ENCODE measurements at regions not wholly inside any gene's neighbourhood (a gene's known extent, or its start where the extent isn't known, plus 50 kb on each side); places are given as distances from the start of the nearest gene placed in this dataset.

- TF ChIP-seq REST (IDR thresholded peaks at IDR 0.05; ENCODE audit: low read depth), result no peak
- no peak for TF ChIP-seq CREB1 (IDR thresholded peaks at IDR 0.05; ENCODE audit: low read depth)
- no peak for TF ChIP-seq NFIC (IDR thresholded peaks at IDR 0.05)
- TF ChIP-seq MAX (IDR thresholded peaks at IDR 0.05), result no peak
- no peak for TF ChIP-seq FOXM1 (IDR thresholded peaks at IDR 0.05; ENCODE audit: borderline replicate concordance, low read depth)
- no peak for TF ChIP-seq CEBPB (IDR thresholded peaks at IDR 0.05)
- no peak for TF ChIP-seq RAD21 (IDR thresholded peaks at IDR 0.05; ENCODE audit: low read depth)
Measured at GRCh38 chr3:99479768-99480167, 158.6 kb upstream of the COL8A1 start.

- TF ChIP-seq EP300 (IDR thresholded peaks at IDR 0.05; ENCODE audit: borderline replicate concordance) (no peak), FOXM1 (IDR thresholded peaks at IDR 0.05; ENCODE audit: borderline replicate concordance, low read depth) (no peak), TAF1 (IDR thresholded peaks at IDR 0.05; ENCODE audit: low read depth) (no peak), ZBTB7A (IDR thresholded peaks at IDR 0.05; ENCODE audit: low read depth) (no peak), TEAD4 (IDR thresholded peaks at IDR 0.05) (no peak), TCF12 (IDR thresholded peaks at IDR 0.05; ENCODE audit: low read depth) (no peak), USF1 (IDR thresholded peaks at IDR 0.05) (no peak), CREB1 (IDR thresholded peaks at IDR 0.05; ENCODE audit: low read depth) (no peak), CEBPB (IDR thresholded peaks at IDR 0.05) (no peak)
Measured at GRCh38 chr3:99477650-99478049, 160.7 kb upstream of the COL8A1 start.

- TF ChIP-seq REST (IDR thresholded peaks at IDR 0.05; ENCODE audit: low read depth) (no peak), YY1 (IDR thresholded peaks at IDR 0.05; ENCODE audit: low read depth) (no peak), MAX (IDR thresholded peaks at IDR 0.05) (no peak)
Measured at GRCh38 chr3:99475229-99475628, 163.2 kb upstream of the COL8A1 start.

GRCh38 chr3:99474776-99475175 lies 163.6 kb upstream of the COL8A1 start:
- TF ChIP-seq USF1 (IDR thresholded peaks at IDR 0.05), result no peak

- TF ChIP-seq FOXM1 (IDR thresholded peaks at IDR 0.05; ENCODE audit: borderline replicate concordance, low read depth), result no peak
- no peak for TF ChIP-seq MAX (IDR thresholded peaks at IDR 0.05)
- TF ChIP-seq CREB1 (IDR thresholded peaks at IDR 0.05; ENCODE audit: low read depth), result no peak
- TF ChIP-seq REST (IDR thresholded peaks at IDR 0.05; ENCODE audit: low read depth), result no peak
- no peak for TF ChIP-seq USF1 (IDR thresholded peaks at IDR 0.05)
- TF ChIP-seq NFIC (IDR thresholded peaks at IDR 0.05), result no peak
Measured at GRCh38 chr3:99473321-99473751, 165.1 kb upstream of the COL8A1 start.

Data from Ishikawa (cell line).